ENCODE measurements at regions not wholly inside any gene's neighbourhood (a gene's known extent, or its start where the extent isn't known, plus 50 kb on each side); places are given as distances from the start of the nearest gene placed in this dataset.

GRCh38 chr2:4916094-4916493 is 776.1 kb upstream of the SOX11 start:
- no peak overlapping the region for H3K4me3 ChIP-seq (ENCODE audit: low read depth, low read length)
- TF ChIP-seq ZNF843 (tag by site-specific recombination; IDR thresholded peaks at IDR 0.05) = no peak
- no peak for TF ChIP-seq ZFP41 (tag by site-specific recombination; IDR thresholded peaks at IDR 0.05; ENCODE audit: borderline replicate concordance)
- TF ChIP-seq ZNF518A (tag by site-specific recombination; conservative IDR thresholded peaks at IDR 0.05; ENCODE audit: low read depth) = no peak
- no peak for TF ChIP-seq ZNF202 (tag by site-specific recombination; IDR thresholded peaks at IDR 0.05; ENCODE audit: borderline replicate concordance)
- TF ChIP-seq ZNF133 (tag by site-specific recombination; IDR thresholded peaks at IDR 0.05) = no peak
- no peak for TF ChIP-seq ZNF530 (tag by site-specific recombination; IDR thresholded peaks at IDR 0.05; ENCODE audit: low read depth)
- TF ChIP-seq ZNF423 (tag by site-specific recombination; IDR thresholded peaks at IDR 0.05) = no peak
- no peak for TF ChIP-seq ZSCAN23 (tag by site-specific recombination; IDR thresholded peaks at IDR 0.05)
- POLR2A ChIA-PET = no interaction called here
- CTCF ChIA-PET = no interaction called here
- no peak overlapping the region for H3K27ac ChIP-seq (ENCODE audit: extremely low read depth, low read depth, low read length)
- no peaks in the 10 kb centered on the region for H3K9me3 ChIP-seq (ENCODE audit: control insufficient read depth, insufficient read depth, low read depth, low read length)
- H3K4me1 ChIP-seq (ENCODE audit: control insufficient read depth, insufficient read depth, low read length) = no peaks in the 10 kb centered on the region
- H3K36me3 ChIP-seq (ENCODE audit: control insufficient read depth in 2 of 2, insufficient read depth in 1 of 2, low read length in 2 of 2) = no peaks in the 10 kb centered on the region

- ChIA-PET POLR2A (no interaction called here), CTCF (no interaction called here)
- Histone ChIP-seq H3K36me3 (ENCODE audit: control insufficient read depth in 2 of 2, insufficient read depth in 1 of 2, low read length in 2 of 2) (no peaks in the 10 kb centered on the region), H3K27ac (ENCODE audit: extremely low read depth, low read depth, low read length) (no peak overlapping the region), H3K4me3 (ENCODE audit: low read depth, low read length) (no peak overlapping the region), H3K4me1 (ENCODE audit: control insufficient read depth, insufficient read depth, low read length) (no peaks in the 10 kb centered on the region), H3K9me3 (ENCODE audit: control insufficient read depth, insufficient read depth, low read depth, low read length) (no peaks in the 10 kb centered on the region)
- TF ChIP-seq ZNF677 (tag by site-specific recombination; IDR thresholded peaks at IDR 0.05) = no peak
- TF ChIP-seq OSR2 (tag by site-specific recombination; IDR thresholded peaks at IDR 0.05) = no peak
- TF ChIP-seq ZBTB17 (tag by site-specific recombination; IDR thresholded peaks at IDR 0.05) = no peak
- no peak for TF ChIP-seq ZNF747 (tag by site-specific recombination; IDR thresholded peaks at IDR 0.05)
- TF ChIP-seq ZBTB48 (tag by site-specific recombination; IDR thresholded peaks at IDR 0.05) = no peak
- no peak for TF ChIP-seq ZBTB8A (tag by site-specific recombination; IDR thresholded peaks at IDR 0.05)
- TF ChIP-seq ZNF214 (tag by site-specific recombination; IDR thresholded peaks at IDR 0.05; ENCODE audit: borderline replicate concordance) = no peak
- no peak for TF ChIP-seq ZNF311 (tag by site-specific recombination; IDR thresholded peaks at IDR 0.05; ENCODE audit: borderline replicate concordance)
- no peak for TF ChIP-seq ZFP3 (tag by site-specific recombination; IDR thresholded peaks at IDR 0.05; ENCODE audit: low read depth)
- TF ChIP-seq ZNF571 (tag by site-specific recombination; IDR thresholded peaks at IDR 0.05) = no peak
- no peak for TF ChIP-seq ZNF639 (tag by site-specific recombination; IDR thresholded peaks at IDR 0.05)
- no peak for TF ChIP-seq KLF9 (tag by site-specific recombination; IDR thresholded peaks at IDR 0.05; ENCODE audit: low read depth)
- TF ChIP-seq CTCF (tag by site-specific recombination; IDR thresholded peaks at IDR 0.05) = no peak
These were observed 761.5 kb upstream of the SOX11 start for GRCh38 chr2:4930704-4931103.
